H1 (cell line): ENCODE measurements at regions not wholly inside any gene's neighbourhood (a gene's known extent, or its start where the extent isn't known, plus 50 kb on each side); places are given as distances from the start of the nearest gene placed in this dataset.

ENCODE experiments used
- EP300 ChIP-seq, 2 experiments: IDR thresholded peaks; 1 replicate in 1 of 2; 2 replicates in 1 of 2; pipeline ENCODE4 v1.6.1; 2011 to 2012; ENCODE audit warnings: low read depth in 2 of 2, low read length in 2 of 2, mild to moderate bottlenecking in 2 of 2, borderline replicate concordance in 1 of 2, inconsistent platforms in 1 of 2, moderate library complexity in 1 of 2
- SUZ12 ChIP-seq: fragments of 200-600 bp; sonication (generic); IDR thresholded peaks from 2 replicates; pipeline ENCODE4 v1.6.1; 2012; ENCODE audit warnings: mild to moderate bottlenecking, inconsistent platforms, low read length, moderate library complexity, mixed read lengths
- TAF7 ChIP-seq: optimal IDR thresholded peaks from 2 replicates; pipeline ENCODE3; 2011; ENCODE audit warnings: low read depth, mild to moderate bottlenecking, inconsistent platforms, low read length, moderate library complexity, borderline replicate concordance

- no peak for TF ChIP-seq EP300 (IDR thresholded peaks at IDR 0.05; ENCODE audit: borderline replicate concordance in 1 of 2, low read depth in 2 of 2, low read length in 2 of 2)
- no peak for TF ChIP-seq SUZ12
- no peak for TF ChIP-seq TAF7
These were observed 200.4 kb downstream of the KLF12 start (continued) for GRCh38 chr13:73933795-73934194.
